Loucy (cell line): ENCODE measurements at regions not wholly inside any gene's neighbourhood (a gene's known extent, or its start where the extent isn't known, plus 50 kb on each side); places are given as distances from the start of the nearest gene placed in this dataset.

Source experiments
- H2AFZ ChIP-seq: fragments of 200-600 bp; sonication (generic); 2 replicates; pipeline ENCODE4 v1.6.0; 2016; ENCODE audit warnings: antibody characterized with exemption, mild to moderate bottlenecking, low read length, moderate library complexity
- H3F3A ChIP-seq: fragments of 200-600 bp; 2 replicates; pipeline ENCODE4 v1.6.0; 2016; ENCODE audit warnings: antibody characterized with exemption, low read depth, mild to moderate bottlenecking
- H3K27me3 ChIP-seq: fragments of 200-600 bp; sonication (generic); 2 replicates; pipeline ENCODE4 v1.6.1; 2014; ENCODE audit warnings: low read length, mild to moderate bottlenecking; ENCODE audit not compliant: insufficient read depth, poor library complexity, severe bottlenecking
- H3K36me3 ChIP-seq: fragments of 200-600 bp; sonication (generic); 2 replicates; pipeline ENCODE4 v1.6.1; 2016; ENCODE audit warnings: low read length; ENCODE audit not compliant: insufficient read depth
- H3K4me1 ChIP-seq: fragments of 200-600 bp; sonication (generic); 2 replicates; pipeline ENCODE4 v1.5.1; 2014; ENCODE audit warnings: low read length, mild to moderate bottlenecking; ENCODE audit not compliant: insufficient read depth, poor library complexity, severe bottlenecking
- H3K4me2 ChIP-seq: fragments of 200-600 bp; sonication (generic); 2 replicates; pipeline ENCODE4 v1.6.0; 2014; ENCODE audit warnings: antibody characterized with exemption, low read length, low read depth, mild to moderate bottlenecking; ENCODE audit not compliant: poor library complexity, severe bottlenecking
- H3K4me3 ChIP-seq: fragments of 200-600 bp; sonication (generic); 2 replicates; pipeline ENCODE4 v1.5.1; 2014; ENCODE audit warnings: low read length, mild to moderate bottlenecking, mixed read lengths; ENCODE audit not compliant: poor library complexity, severe bottlenecking
- H3K79me2 ChIP-seq: fragments of 200-600 bp; sonication (generic); 2 replicates; pipeline ENCODE4 v1.6.1; 2014; ENCODE audit warnings: low read length; ENCODE audit not compliant: insufficient read depth
- H3K9ac ChIP-seq: fragments of 200-600 bp; sonication (generic); 2 replicates; pipeline ENCODE4 v1.6.0; 2014; ENCODE audit warnings: mild to moderate bottlenecking, low read depth, low read length, moderate library complexity; ENCODE audit not compliant: poor library complexity, severe bottlenecking
- H3K9me2 ChIP-seq: fragments of 200-600 bp; sonication (generic); replicated peaks from 2 replicates; pipeline ENCODE4 v1.6.1; 2016; ENCODE audit warnings: low read depth, low read length, mixed read lengths
- H3K9me3 ChIP-seq: fragments of 200-600 bp; sonication (generic); 2 replicates; pipeline ENCODE4 v1.6.1; 2014; ENCODE audit warnings: mild to moderate bottlenecking, antibody characterized with exemption, low read length, low read depth; ENCODE audit not compliant: insufficient read depth
- H4K20me1 ChIP-seq: fragments of 200-600 bp; sonication (generic); 2 replicates; pipeline ENCODE4 v1.6.0; 2014; ENCODE audit warnings: antibody characterized with exemption, low read length, mild to moderate bottlenecking; ENCODE audit not compliant: insufficient read depth, poor library complexity, severe bottlenecking
- CTCF ChIP-seq: fragments of 200-600 bp; sonication (generic); conservative IDR thresholded peaks from 2 replicates; pipeline ENCODE4 v1.5.1; 2014; ENCODE audit warnings: mild to moderate bottlenecking, antibody characterized with exemption, low read length
- EZH2phosphoT487 ChIP-seq: fragments of 200-600 bp; IDR thresholded peaks from 2 replicates; pipeline ENCODE4 v1.6.1; 2018; ENCODE audit warnings: antibody characterized with exemption, mild to moderate bottlenecking, moderate library complexity, borderline replicate concordance

GRCh38 chr16:6248199-6248598 is 1084.4 kb upstream of the RBFOX1 start:
- no peak overlapping the region for H3K9ac ChIP-seq
- H3K9me2 ChIP-seq, result no peaks in the 10 kb centered on the region
- no peak for TF ChIP-seq EZH2phosphoT487
- no peak for TF ChIP-seq CTCF
- no peaks in the 10 kb centered on the region for H3K36me3 ChIP-seq
- H3K4me2 ChIP-seq, result no peak overlapping the region
- H3K27me3 ChIP-seq, result no peaks in the 10 kb centered on the region
- no peak overlapping the region for H3K4me3 ChIP-seq
- H3F3A ChIP-seq, result no peaks in the 10 kb centered on the region
- H2AFZ ChIP-seq, result no peak overlapping the region
- no peaks in the 10 kb centered on the region for H3K79me2 ChIP-seq
- no peaks in the 10 kb centered on the region for H3K9me3 ChIP-seq
- no peaks in the 10 kb centered on the region for H4K20me1 ChIP-seq
- H3K4me1 ChIP-seq, result no peaks in the 10 kb centered on the region

DNA sequence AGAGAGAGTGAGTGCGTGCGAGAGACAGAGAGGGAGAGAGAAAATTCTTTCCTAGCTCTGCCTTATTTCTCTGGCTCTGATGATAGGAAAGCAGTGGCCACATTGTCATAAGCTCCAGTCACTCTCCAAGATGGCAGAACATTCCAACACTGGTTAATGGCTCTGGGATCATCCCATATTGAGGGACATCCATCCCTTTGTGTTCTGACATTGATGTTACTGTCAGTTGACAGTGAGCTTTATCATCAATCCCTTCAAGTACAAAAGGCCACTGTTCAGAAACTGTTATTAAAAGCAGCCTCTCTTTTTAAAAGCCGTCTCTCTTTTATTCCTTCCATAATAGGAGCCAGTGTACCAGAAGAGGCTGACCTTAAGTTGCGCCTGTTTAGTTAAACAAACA is 1084.9 kb upstream of the RBFOX1 start:
- Histone ChIP-seq H2AFZ (no peak overlapping the region), H3K79me2 (no peaks in the 10 kb centered on the region), H3K4me2 (no peak overlapping the region), H3F3A (no peaks in the 10 kb centered on the region), H3K9me2 (no peaks in the 10 kb centered on the region), H3K36me3 (no peaks in the 10 kb centered on the region), H3K4me3 (no peak overlapping the region), H4K20me1 (no peaks in the 10 kb centered on the region), H3K9ac (no peak overlapping the region), H3K9me3 (no peaks in the 10 kb centered on the region), H3K4me1 (no peaks in the 10 kb centered on the region), H3K27me3 (no peaks in the 10 kb centered on the region)
- no peak for TF ChIP-seq EZH2phosphoT487
- TF ChIP-seq CTCF, result no peak

- H2AFZ ChIP-seq, result no peak overlapping the region
- H3K36me3 ChIP-seq, result no peaks in the 10 kb centered on the region
- no peaks in the 10 kb centered on the region for H3K9me2 ChIP-seq
These were observed 1085.5 kb upstream of the RBFOX1 start for GRCh38 chr16:6247150-6247549.

More at GRCh38 chr16:6247150-6247549, 1085.5 kb upstream of the RBFOX1 start:
- no peaks in the 10 kb centered on the region for H3K79me2 ChIP-seq
- no peaks in the 10 kb centered on the region for H3K4me1 ChIP-seq
- H3F3A ChIP-seq, result no peaks in the 10 kb centered on the region
- TF ChIP-seq EZH2phosphoT487, result no peak
- no peak for TF ChIP-seq CTCF
- no peaks in the 10 kb centered on the region for H4K20me1 ChIP-seq
- no peak overlapping the region for H3K4me3 ChIP-seq
- no peak overlapping the region for H3K9ac ChIP-seq
- no peak overlapping the region for H3K4me2 ChIP-seq
- no peaks in the 10 kb centered on the region for H3K27me3 ChIP-seq
- no peaks in the 10 kb centered on the region for H3K9me3 ChIP-seq
